ENCODE measurements at regions not wholly inside any gene's neighbourhood (a gene's known extent, or its start where the extent isn't known, plus 50 kb on each side); places are given as distances from the start of the nearest gene placed in this dataset.
A peak's percentile ranks its signal among the peaks of the same experiment; 100 is the strongest.

DNA sequence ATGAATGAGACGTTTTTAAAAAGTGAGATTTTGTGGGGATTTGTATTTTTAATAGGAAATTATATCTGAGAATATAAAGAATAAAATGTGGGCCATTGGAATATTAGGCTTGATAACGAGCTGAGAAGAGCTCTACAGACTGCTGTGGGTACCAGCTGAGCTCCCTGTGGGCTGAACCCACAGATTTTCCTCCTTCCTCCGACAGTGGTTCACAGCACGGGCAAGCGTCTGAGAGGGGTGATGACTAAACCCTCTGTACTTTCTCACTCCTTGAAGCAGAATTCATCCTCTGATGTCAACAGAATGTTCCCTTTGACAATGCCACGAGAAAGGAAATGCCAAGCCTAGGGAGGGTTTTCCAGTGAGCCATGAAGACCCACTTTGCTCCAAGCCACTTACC lies 102.7 kb upstream of the AJAP1 start:
- DNase-seq: no peak

DNA sequence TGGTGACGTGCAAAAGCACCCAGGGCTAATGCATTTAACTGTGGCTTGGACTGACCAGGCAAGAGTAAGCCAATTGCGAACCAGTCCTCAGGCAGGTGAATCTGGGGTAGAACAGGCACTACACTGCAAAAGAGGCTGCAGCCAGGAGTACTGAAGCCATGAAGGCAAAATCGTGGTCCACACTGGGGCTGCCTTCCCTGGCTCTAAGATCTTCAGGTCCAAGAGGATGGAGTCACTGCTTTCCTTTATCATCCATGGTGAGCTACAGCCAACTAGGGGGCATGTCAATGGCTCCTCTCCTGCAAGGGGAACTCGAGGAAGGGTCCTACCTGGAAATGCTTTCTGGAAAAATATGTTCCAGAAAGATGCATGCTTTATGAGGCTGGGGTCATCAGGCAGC lies 100.6 kb upstream of the AJAP1 start:
- no peak for DNase-seq

DNA sequence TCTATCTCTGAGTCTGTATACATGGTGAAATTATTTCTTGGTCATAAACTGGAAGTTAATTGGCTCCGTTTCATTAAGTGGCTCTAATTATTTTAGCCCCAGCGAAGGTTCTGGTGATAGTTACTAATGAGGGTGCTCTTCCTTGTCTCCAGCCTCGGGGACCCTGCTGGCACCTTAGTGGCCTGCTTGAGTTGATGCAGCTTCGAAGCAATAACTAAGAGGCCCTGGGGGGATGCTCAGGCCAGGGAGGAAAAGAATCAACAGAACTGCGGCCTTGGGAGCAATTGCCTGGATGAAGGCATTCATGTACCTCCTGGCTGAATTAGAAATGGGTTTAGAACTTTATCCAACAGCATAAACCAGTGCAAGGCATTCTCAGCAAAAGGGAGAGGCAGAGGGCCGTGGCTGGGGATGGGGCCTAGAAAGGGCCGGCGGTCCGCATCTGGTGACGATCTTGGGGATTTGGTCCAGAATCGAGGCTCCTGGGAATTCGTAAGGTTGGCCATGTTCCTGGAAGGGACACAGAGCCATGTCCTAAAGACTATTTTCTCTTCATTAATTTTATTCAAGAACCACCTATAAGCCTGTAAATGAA lies 100.0 kb upstream of the AJAP1 start:
- DNase-seq: no peak

DNA sequence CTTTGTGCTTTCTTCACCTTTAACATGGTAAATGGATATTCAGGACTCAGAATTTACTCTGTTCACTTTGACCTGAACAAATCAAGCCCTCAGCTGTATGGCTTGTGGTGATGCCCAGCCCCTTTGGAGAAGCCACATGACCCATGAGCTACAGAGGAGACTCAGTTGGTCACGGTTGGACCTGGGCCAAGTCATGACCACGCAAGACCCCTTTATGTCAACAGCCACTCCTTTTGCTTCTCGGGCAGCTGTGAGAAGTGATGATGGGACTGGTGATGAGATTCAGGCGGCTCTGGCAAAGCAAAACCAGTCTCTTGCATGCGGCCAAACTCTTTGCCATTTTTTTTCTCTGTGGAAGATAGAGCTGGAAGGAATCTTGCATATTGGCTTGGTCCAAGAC lies 96.5 kb upstream of the AJAP1 start:
- DNase-seq: no peak

GRCh38 chr1:4561205-4561604 lies 93.2 kb upstream of the AJAP1 start:
- DNase-seq: no peak

DNA sequence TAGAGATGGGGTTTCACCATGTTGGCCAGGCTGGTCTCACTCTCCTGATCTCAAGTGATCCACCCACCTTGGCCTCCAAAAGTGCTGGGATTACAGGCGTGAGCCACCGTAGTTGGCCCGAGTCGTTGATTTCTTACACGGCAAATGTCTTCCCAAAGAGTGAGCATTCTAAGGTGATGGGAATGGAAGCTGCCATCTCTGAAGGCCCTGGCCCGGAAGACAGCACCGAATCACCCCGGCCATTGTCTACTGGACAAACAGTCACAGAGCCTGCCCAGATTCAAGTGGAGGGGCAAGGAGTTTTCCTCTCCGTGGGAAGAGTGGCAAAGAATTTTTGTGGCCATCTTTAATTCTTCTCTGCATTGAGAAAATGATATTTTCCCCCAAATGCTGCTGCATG lies 92.1 kb upstream of the AJAP1 start:
- DNase-seq: no peak

DNA sequence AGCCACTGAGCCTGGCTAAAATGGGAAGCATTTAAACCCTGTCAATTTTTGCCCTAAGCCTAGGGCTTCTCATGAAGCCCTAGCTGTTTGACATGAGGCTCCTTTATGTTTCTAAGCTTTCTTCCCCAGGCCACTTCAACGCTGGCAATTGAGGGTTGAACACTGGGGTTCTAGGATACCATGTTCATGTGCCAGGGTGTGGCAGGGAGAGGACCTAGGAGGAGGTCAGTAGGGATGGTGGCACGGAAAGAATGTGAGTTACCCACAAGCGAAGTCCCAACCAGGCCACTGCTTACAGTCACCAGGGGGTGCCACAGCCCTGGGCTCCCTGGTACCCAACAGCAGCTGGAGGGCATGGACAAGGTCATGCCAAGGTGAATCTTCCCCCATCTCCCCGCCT lies 90.8 kb upstream of the AJAP1 start:
- no peak for DNase-seq

DNA sequence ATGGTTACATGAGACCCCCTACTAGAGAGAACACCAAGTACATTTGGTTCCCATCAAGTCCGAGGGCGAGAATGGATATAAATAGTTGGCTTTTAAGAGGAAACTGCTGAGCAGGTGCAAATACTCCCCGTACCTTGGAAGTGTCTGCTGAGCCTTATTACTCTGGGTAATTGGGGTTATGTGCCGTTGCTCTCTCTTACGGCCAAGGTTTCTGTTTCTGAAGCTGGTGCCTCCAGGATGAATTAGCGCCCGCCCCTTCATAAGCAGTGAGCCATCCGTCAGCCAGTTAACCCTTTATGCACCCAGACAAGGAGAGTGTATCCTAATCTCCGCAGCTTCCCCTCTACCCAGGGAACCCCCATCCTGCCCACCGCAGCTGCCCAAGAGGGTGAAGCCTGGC lies 90.4 kb upstream of the AJAP1 start:
- no peak for DNase-seq

GRCh38 chr1:4565166-4565565 lies 89.2 kb upstream of the AJAP1 start:
- DNase-seq: no peak

- no peak for DNase-seq
Measured at GRCh38 chr1:4565801-4566449, 88.5 kb upstream of the AJAP1 start.

DNA sequence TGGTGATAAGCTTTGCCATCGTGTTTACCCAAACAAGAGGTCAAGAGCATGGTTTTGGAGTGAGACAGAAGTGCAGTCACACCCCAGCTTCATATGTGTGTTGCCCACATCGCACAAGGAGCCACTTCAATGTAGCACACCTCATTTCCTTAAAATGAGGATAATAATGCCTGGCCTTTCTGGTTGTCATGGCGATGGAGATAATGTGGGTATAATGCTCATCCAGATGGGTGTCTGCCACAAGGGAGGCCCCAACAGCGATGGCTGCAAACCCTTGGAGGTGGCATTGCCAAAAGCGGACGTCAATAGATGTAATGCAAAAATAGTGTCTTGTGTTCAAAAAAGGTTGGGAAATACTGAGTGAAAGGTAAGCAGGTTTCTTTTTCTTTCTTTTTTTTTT lies 83.1 kb upstream of the AJAP1 start:
- DNase-seq: no peak

DNA sequence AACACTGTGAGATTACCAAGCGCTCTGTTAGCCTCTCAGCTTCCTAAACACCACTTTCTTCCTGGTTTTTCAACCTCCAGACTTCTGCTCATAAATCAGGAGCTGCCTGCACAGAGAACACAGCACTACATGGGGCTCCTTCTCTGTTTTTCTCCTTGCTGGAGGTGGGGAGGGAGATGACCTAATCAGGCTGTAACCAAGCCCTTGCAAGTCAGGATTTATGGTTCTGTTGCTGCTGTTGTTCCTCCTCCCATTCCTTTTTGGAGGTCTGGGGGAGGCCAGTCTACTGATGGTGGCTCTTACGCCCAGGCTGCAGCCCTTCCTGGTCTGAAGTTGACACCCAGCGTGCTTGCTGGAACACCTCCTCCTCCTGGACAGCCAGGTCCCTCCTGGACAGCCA lies 80.9 kb upstream of the AJAP1 start:
- no peak for DNase-seq

DNA sequence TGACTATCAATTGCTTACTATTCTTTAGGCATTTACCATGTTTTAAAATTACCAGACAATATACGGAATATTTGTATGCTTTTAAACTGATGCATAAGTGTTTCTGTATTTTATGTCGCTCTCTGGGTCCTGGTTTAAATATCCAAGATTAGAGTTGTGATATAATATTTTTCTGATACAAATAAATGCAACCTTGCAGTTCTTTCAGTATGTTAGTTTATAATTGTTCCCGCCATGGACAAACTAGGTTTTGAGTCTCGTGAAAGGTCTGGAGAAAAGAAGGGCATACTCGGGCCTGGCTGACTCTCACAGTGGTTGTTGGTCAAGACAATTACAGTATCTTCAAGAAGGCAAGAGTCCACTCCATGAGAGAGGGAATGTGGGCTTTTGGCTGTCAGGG lies 72.6 kb upstream of the AJAP1 start:
- no peak for DNase-seq

DNA sequence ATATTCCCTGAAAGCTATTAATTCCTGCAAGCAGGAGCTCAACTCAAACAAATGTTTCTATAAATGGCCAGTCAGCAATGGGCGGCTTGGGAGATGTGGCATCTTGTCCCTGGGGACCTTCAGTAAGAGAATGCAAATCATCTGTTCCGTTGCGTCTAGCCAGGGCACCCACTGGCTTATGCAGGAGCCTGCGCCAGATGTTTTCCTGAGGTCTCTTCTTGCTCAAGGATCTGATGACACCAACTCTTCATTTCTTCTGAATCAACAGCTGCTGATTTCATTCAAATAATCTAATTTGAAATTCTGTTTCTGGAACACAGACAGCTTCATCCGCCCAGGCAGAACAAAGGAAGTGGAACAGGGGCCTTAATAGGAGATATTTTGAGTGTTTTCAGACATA lies 70.0 kb upstream of the AJAP1 start:
- DNase-seq: no peak

GRCh38 chr1:4585216-4585615 lies 69.2 kb upstream of the AJAP1 start:
- peak; percentile 4 for DNase-seq

GRCh38 chr1:4585705-4586104 lies 68.7 kb upstream of the AJAP1 start:
- no peak for DNase-seq

DNA sequence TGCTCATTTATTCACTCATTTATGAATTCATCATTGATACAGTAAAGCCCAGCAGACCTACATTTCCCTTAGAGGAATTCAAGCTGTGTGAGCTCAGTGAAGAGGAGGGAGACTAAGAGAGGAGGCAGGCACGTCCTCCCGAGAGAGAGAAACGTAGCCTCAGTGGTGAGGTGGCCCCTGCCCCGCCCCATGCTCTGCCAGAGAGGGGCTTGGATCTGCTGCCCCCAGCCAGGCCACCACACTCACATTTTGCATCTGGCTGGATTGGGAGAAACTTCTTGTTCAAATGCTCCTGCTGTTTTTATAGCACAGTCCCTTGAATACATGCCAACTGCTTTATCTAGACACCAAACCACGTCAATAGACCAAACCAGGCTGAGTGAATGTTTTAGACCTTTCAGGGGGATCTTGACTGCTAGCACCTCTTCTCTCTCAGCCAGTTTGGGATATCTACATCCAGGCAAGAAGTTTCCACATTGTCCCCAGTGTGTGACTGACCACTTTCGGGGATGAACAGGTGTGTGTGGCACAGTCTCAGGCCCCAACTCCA lies 67.7 kb upstream of the AJAP1 start:
- no peak for DNase-seq

GRCh38 chr1:4587721-4588120 lies 66.7 kb upstream of the AJAP1 start:
- DNase-seq: no peak

DNA sequence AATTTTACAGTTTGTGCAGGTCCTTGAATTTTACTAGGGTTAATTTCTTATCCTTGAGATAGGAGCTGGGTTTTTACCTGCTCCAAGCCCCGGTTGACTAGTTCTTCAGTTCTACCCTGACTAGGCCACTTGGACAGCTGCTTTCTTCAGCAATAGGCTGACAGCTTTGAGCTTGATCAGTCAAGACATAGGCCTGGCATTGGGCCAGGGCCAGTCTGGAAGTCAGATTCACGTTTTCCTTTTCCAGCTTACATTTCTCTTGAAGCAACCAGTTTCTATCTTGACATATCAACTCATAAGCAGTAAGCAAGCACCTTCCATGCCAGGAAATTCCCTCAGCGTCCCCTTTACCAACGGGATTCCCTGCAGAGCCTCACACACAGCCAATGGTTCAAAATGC lies 63.7 kb upstream of the AJAP1 start:
- DNase-seq: no peak

- DNase-seq: no peak
Measured at GRCh38 chr1:4591926-4592325, 62.5 kb upstream of the AJAP1 start.

GRCh38 chr1:4593106-4593505 lies 61.3 kb upstream of the AJAP1 start:
- no peak for DNase-seq

GRCh38 chr1:4594286-4594991 lies 60.0 kb upstream of the AJAP1 start:
- no peak for DNase-seq

- DNase-seq: no peak
Measured at GRCh38 chr1:4595341-4596225, 58.8 kb upstream of the AJAP1 start.

Measured in hindlimb muscle (tissue), 1 donor.